Mucosa of descending colon (tissue), 3 donors: ENCODE measurements at regions not wholly inside any gene's neighbourhood (a gene's known extent, or its start where the extent isn't known, plus 50 kb on each side); places are given as distances from the start of the nearest gene placed in this dataset.
"Not testable (repeated sequence)": the region's sequence is repeated elsewhere in the genome, so short reads cannot be mapped to it uniquely, and the experiment has no call there.

Experiments
- ATAC-seq: fragments of 200-7000 bp; cut with Tn5 transposase; one replicate; pipeline ENCODE4 v1.9.1; 2020; ENCODE audit warnings: mild to moderate bottlenecking, moderate library complexity
- DNase-seq, 3 donors: peaks; one replicate each; pipeline ENCODE4 v3.0.0-alpha.2; 2020
- H3K36me3 ChIP-seq: fragments of 200-600 bp; one replicate; pipeline ENCODE4 v1.8.0; 2021; ENCODE audit warnings: low read depth, mild to moderate bottlenecking
- H3K4me1 ChIP-seq: fragments of 200-600 bp; one replicate; pipeline ENCODE4 v1.8.0; 2021; ENCODE audit warnings: low read depth, mild to moderate bottlenecking
- H3K4me3 ChIP-seq: fragments of 200-600 bp; one replicate; pipeline ENCODE4 v1.8.0; 2021; ENCODE audit warnings: mild to moderate bottlenecking
- H3K9me3 ChIP-seq: fragments of 200-600 bp; one replicate; pipeline ENCODE4 v1.8.0; 2021; ENCODE audit warnings: mild to moderate bottlenecking
- intact Hi-C, 2 donors: fragments of 100-400 bp; cut with DNase I in 1 of 2; cut with micrococcal nuclease in 1 of 2; formaldehyde crosslinking; loops; one replicate each; pipeline versions ENCODE4 v1.11.0 to v1.11.1; 2022; cut with DNase I, micrococcal nuclease
- TF ChIP-seq, protein P1 (sequence below): fragments of 200-600 bp; IDR thresholded peaks from one replicate; pipeline ENCODE4 v1.8.0; 2022; ENCODE audit warnings: antibody characterized with exemption, mild to moderate bottlenecking
- donor health status: DM: no; HTN: no; CAD: no; lungs with moderate emphysema.
- donor health status: DM: no; HTN: no; CAD: no.
- donor health status: DM: no; HTN: yes; CAD: no.

DNA sequence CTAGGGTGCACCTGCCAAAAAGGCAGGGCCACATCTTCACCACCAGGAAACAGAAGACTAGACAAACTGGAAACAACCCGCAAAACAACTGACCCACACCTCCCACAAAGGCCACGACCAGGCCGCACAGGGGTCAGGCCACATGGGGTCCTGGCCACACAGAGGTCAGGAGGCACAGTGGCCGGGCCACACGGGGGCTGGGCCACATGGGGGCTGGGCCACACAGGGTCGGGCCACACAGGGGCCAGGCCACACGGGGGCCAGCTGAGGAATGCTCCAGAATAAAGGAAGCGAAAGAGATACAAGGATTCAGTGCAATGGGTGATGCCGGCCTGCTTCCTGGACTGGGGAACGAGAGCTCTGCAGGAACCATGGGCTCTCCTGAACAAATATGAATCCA lies 91.6 kb downstream of the OLFM1 start:
- TF ChIP-seq, protein P1, sequence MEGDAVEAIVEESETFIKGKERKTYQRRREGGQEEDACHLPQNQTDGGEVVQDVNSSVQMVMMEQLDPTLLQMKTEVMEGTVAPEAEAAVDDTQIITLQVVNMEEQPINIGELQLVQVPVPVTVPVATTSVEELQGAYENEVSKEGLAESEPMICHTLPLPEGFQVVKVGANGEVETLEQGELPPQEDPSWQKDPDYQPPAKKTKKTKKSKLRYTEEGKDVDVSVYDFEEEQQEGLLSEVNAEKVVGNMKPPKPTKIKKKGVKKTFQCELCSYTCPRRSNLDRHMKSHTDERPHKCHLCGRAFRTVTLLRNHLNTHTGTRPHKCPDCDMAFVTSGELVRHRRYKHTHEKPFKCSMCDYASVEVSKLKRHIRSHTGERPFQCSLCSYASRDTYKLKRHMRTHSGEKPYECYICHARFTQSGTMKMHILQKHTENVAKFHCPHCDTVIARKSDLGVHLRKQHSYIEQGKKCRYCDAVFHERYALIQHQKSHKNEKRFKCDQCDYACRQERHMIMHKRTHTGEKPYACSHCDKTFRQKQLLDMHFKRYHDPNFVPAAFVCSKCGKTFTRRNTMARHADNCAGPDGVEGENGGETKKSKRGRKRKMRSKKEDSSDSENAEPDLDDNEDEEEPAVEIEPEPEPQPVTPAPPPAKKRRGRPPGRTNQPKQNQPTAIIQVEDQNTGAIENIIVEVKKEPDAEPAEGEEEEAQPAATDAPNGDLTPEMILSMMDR = no peak
- Histone ChIP-seq H3K4me1 (no peaks in the 10 kb centered on the region), H3K36me3 (no peaks in the 10 kb centered on the region), H3K4me3 (no peak overlapping the region), H3K9me3 (no peaks in the 10 kb centered on the region)
- no peak for ATAC-seq
- intact Hi-C loops = loop anchor here in 1 of 2 donors (10.0 kb wide), 1 partner anchor 56 kb away; no protein-coding TSS in a partner anchor
- DNase-seq = no peak

DNA sequence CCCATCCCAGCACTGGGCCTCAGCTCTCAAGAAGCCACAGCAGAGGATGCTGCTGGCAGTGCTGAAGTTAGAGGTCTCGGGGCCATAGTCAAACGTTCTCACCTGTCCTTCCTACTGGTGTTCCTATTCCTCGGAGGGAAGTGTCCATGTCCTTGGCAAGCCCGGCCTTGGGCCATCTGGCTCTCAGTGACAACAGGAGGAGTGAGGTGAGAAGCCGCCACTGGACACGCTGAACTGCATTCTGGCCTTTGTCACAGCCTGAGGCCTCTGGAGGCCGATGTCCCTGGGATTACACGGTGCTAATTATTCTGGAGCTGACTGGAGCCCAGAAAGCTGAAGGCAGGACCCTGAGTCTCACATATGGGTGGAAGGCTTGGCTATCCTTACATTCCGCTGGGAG lies 92.5 kb downstream of the OLFM1 start:
- Histone ChIP-seq H3K4me1 (no peaks in the 10 kb centered on the region), H3K4me3 (no peak overlapping the region), H3K36me3 (no peaks in the 10 kb centered on the region), H3K9me3 (no peaks in the 10 kb centered on the region)
- ATAC-seq = no peak
- intact Hi-C loops = loop anchor here in 1 of 2 donors (10.0 kb wide), 1 partner anchor 55 kb away; no protein-coding TSS in a partner anchor
- TF ChIP-seq, protein P1 = no peak
- no peak for DNase-seq

DNA sequence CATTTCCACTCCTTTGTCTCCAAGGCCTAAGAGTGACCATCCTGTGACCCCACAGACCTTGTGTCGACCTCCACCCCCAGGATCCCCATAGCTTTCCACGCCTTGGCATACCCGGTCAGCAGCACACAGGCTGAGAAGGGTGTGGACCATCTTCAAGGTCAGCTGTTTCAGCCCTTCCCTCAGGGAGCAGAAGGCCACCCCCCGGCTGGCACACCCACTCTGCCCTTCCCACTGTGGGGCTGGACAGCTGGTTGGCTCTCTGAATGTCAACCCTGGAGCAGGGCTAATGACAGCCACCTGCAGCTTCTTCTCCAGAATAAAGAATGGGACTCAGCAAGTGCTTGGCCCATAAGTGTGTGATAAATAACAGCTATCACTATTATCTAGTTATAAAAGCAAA lies 93.1 kb downstream of the OLFM1 start:
- ATAC-seq (no peak), DNase-seq (no peak)
- Histone ChIP-seq H3K9me3 (no peaks in the 10 kb centered on the region), H3K4me1 (no peaks in the 10 kb centered on the region), H3K4me3 (no peak overlapping the region), H3K36me3 (no peaks in the 10 kb centered on the region)
- intact Hi-C loops = no loop called here
- TF ChIP-seq, protein P1 = no peak

DNA sequence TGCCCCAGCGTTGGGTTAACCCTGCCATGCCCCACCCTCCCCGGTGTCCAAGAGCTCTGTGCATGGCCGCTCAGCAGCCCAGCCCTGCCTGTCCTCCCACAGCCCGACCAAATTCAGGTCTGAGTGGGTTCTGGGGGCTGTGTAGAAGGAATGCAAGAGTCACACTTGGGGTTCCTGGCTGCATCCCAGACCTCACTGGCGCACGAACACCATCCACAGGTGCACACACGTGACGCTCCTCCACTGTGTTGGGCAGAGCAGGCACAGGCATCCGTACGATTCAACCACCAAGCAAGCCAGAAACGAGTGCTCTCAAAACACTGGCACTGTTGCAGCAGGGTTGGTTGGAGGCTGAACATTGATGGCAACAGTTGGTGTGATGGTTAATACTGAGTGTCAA lies 93.9 kb downstream of the OLFM1 start:
- TF ChIP-seq, protein P1 = no peak
- Histone ChIP-seq H3K9me3 (no peaks in the 10 kb centered on the region), H3K4me1 (no peaks in the 10 kb centered on the region), H3K36me3 (no peaks in the 10 kb centered on the region), H3K4me3 (no peak overlapping the region)
- ATAC-seq (no peak), DNase-seq (no peak)
- intact Hi-C loops = no loop called here

DNA sequence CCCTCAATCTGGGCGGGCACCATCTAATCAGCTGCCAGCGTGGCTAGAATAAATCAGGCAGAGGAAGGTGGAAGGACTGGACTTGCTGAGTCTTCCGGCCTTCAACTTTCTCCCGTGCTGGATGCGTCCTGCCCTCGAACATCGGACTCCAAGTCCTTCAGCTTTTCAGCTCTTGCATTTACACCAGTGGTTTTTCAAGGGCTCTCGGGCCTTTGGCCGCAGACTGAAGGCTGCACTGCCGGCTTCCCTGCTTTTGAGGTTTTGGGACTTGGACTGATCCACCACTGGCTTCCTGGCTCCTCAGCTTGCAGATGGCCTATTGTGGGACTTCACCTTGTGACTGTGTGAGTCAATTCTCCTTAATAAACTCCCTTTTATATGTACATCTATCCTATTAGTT lies 94.4 kb downstream of the OLFM1 start:
- H3K9me3 ChIP-seq, H3K4me3 ChIP-seq, H3K4me1 ChIP-seq, intact Hi-C loops, H3K36me3 ChIP-seq, DNase-seq, ATAC-seq: not testable (repeated sequence)

DNA sequence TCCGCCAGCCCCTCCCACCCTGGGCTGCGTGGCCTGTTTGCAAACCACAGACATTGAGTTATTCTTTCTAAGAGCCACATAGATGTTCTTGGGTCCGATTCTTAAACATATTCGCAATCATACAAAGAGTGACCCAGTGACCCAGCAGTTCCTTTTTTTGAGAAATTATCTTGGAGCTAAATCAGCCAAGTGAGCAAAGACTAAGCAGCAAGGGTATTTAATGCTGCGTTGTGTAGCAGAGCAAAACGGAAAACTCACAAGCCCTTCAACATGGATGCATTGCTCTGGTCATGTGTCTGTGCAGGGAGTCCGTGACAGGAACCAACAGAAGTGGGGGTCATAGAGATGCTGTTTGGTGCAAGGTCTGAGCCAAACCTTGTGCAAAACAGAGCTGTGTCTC lies 95.6 kb downstream of the OLFM1 start:
- ATAC-seq = no peak

More for the DNA sequence above, 95.6 kb downstream of the OLFM1 start:
- H3K4me3 ChIP-seq = no peak overlapping the region
- DNase-seq = no peak
- no peaks in the 10 kb centered on the region for H3K36me3 ChIP-seq
- no peaks in the 10 kb centered on the region for H3K4me1 ChIP-seq
- intact Hi-C loops = no loop called here
- TF ChIP-seq, protein P1 = no peak
- H3K9me3 ChIP-seq = no peaks in the 10 kb centered on the region
